HCT116 (cell line): ENCODE measurements at regions not wholly inside any gene's neighbourhood (a gene's known extent, or its start where the extent isn't known, plus 50 kb on each side); places are given as distances from the start of the nearest gene placed in this dataset.

Experiments
- ATAC-seq: fragments of 200-7000 bp; cut with Tn5 transposase; 2 replicates; pipeline ENCODE4 v1.9.1; 2020; ENCODE audit warnings: mild to moderate bottlenecking, moderate library complexity
- BruUV-seq: library from RNA; stranded (reverse); fragments of 400-500 nt; replicated peaks from 2 replicates; lab custom pipeline; 2021; lab: Mats Ljungman, UMichigan
- CTCF ChIA-PET: fragments of 300-600 bp; sonication (Branson Sonifier 250); formaldehyde crosslinking; loops from one replicate; lab custom pipeline; 2021; ENCODE audit warnings: antibody characterized with exemption; lab: Charles Lee
- POLR2A ChIA-PET: fragments of 300-600, 350-600 bp; sonication (Branson Sonifier 250); formaldehyde crosslinking; loops from one replicate; lab custom pipeline; 2021; ENCODE audit warnings: antibody characterized with exemption; lab: Charles Lee
- RAD21 ChIA-PET, 2 experiments: fragments of 300-600 bp; sonication (Branson Sonifier 250); formaldehyde crosslinking; loops; one replicate each; lab custom pipeline; 2023; ENCODE audit warnings: low total read pairs in 2 of 2; ENCODE audit not compliant: uncharacterized antibody in 2 of 2, unreplicated experiment in 2 of 2, low non-redundant PET in 1 of 2; lab: Charles Lee
- DNase-seq: peaks from one replicate; pipeline ENCODE4 v3.0.0-alpha.2; 2010; ENCODE audit warnings: low read depth, low spot score
- H2AFZ ChIP-seq: fragments of 200-600 bp; shearing (Covaris generic), sonication (generic); 2 replicates; pipeline ENCODE4 v1.6.1; 2017; ENCODE audit warnings: low read depth, mixed run types, mixed read lengths, antibody characterized with exemption, low read length; ENCODE audit not compliant: poor library complexity, severe bottlenecking
- H3K27ac ChIP-seq: 2 replicates; pipeline ENCODE4 v1.5.1; 2012; ENCODE audit warnings: low read depth, low read length
- H3K27me3 ChIP-seq: fragments of 200-600 bp; sonication (generic); 2 replicates; pipeline ENCODE4 v1.6.1; 2016; ENCODE audit warnings: mixed run types, low read length, mixed read lengths; ENCODE audit not compliant: insufficient read depth
- H3K36me3 ChIP-seq, 2 experiments: fragments of 200-500 bp in 1 of 2; fragments of 200-600 bp in 1 of 2; sonication (Bioruptor generic) in 1 of 2; sonication (generic) in 1 of 2; 2 replicates each; pipeline versions ENCODE4 v1.5.1 to v1.6.1; 2014 to 2016; ENCODE audit warnings: low read length in 2 of 2, inconsistent platforms in 1 of 2, mixed read lengths in 1 of 2, mixed run types in 1 of 2; ENCODE audit not compliant: insufficient read depth in 2 of 2, control insufficient read depth in 1 of 2
- H3K4me1 ChIP-seq, 2 experiments: fragments of 200-600 bp in 1 of 2; sonication (generic) in 1 of 2; 2 replicates each; pipeline versions ENCODE4 v1.5.1 to v1.6.1; 2012 to 2017; ENCODE audit warnings: low read length in 2 of 2, inconsistent platforms in 1 of 2, mild to moderate bottlenecking in 1 of 2, mixed read lengths in 1 of 2, mixed run types in 1 of 2, moderate library complexity in 1 of 2; ENCODE audit not compliant: insufficient read depth in 2 of 2, control insufficient read depth in 1 of 2
- H3K4me2 ChIP-seq: fragments of 200-600 bp; sonication (generic); 2 replicates; pipeline ENCODE4 v1.6.1; 2017; ENCODE audit warnings: mixed run types, low read length, mixed read lengths
- H3K4me3 ChIP-seq, 2 experiments: fragments of 200-600 bp in 1 of 2; sonication (generic) in 1 of 2; replicated peaks in 1 of 2; 2 replicates each; pipeline ENCODE4 v1.5.1; 2011 to 2016; ENCODE audit warnings: low read length in 2 of 2, control low read depth in 1 of 2, low read depth in 1 of 2, mild to moderate bottlenecking in 1 of 2, mixed read lengths in 1 of 2, mixed run types in 1 of 2
- H3K79me2 ChIP-seq: fragments of 200-600 bp; sonication (generic); 2 replicates; pipeline ENCODE4 v1.6.1; 2017; ENCODE audit warnings: mild to moderate bottlenecking, mixed run types, low read length, moderate library complexity, mixed read lengths; ENCODE audit not compliant: insufficient read depth
- H3K9ac ChIP-seq: fragments of 200-600 bp; sonication (generic); 2 replicates; pipeline ENCODE4 v1.6.1; 2016; ENCODE audit warnings: low read length, mixed read lengths
- H3K9me2 ChIP-seq: fragments of 200-600 bp; sonication (generic), shearing (Covaris generic); 2 replicates; pipeline ENCODE4 v1.6.1; 2017; ENCODE audit warnings: mixed run types, mild to moderate bottlenecking, moderate library complexity; ENCODE audit not compliant: insufficient read depth
- H3K9me3 ChIP-seq, 2 experiments: fragments of 200-500 bp in 1 of 2; fragments of 200-600 bp in 1 of 2; sonication (Bioruptor generic) in 1 of 2; sonication (generic) in 1 of 2; 2 replicates each; pipeline ENCODE4 v1.6.1; 2014 to 2017; ENCODE audit warnings: low read length in 2 of 2, mixed read lengths in 2 of 2, inconsistent platforms in 1 of 2, low read depth in 1 of 2, mild to moderate bottlenecking in 1 of 2, mixed run types in 1 of 2, moderate library complexity in 1 of 2; ENCODE audit not compliant: control insufficient read depth in 1 of 2, insufficient read depth in 1 of 2
- H4K20me1 ChIP-seq: fragments of 200-600 bp; sonication (generic), shearing (Covaris generic); 2 replicates; pipeline ENCODE4 v1.6.1; 2017; ENCODE audit warnings: mixed run types, mild to moderate bottlenecking, moderate library complexity; ENCODE audit not compliant: insufficient read depth
- CEBPB ChIP-seq: IDR thresholded peaks from 2 replicates; pipeline ENCODE4 v1.6.1; 2012; ENCODE audit warnings: low read depth
- CTCF ChIP-seq, 3 experiments: fragments of 200-600 bp in 1 of 3; sonication (generic) in 1 of 3; IDR thresholded peaks in 2 of 3; conservative IDR thresholded peaks in 1 of 3; 2 replicates each; pipeline ENCODE4 v1.5.1; 2012 to 2017; ENCODE audit warnings: low read depth in 2 of 3, low read length in 2 of 3, antibody characterized with exemption in 1 of 3, borderline replicate concordance in 1 of 3, control low read depth in 1 of 3, mild to moderate bottlenecking in 1 of 3, mixed read lengths in 1 of 3, mixed run types in 1 of 3, moderate library complexity in 1 of 3; ENCODE audit not compliant: insufficient read depth in 1 of 3
- EGR1 ChIP-seq: IDR thresholded peaks from 2 replicates; pipeline ENCODE4 v1.6.1; 2012; ENCODE audit warnings: low read depth
- ELF1 ChIP-seq: IDR thresholded peaks from 2 replicates; pipeline ENCODE4 v1.6.1; 2012; ENCODE audit warnings: low read depth, borderline replicate concordance
- EZH2 ChIP-seq: fragments of 200-600 bp; sonication (generic); IDR thresholded peaks from 2 replicates; pipeline ENCODE4 v1.6.1; 2017; ENCODE audit warnings: antibody characterized with exemption, mixed run types
- EZH2phosphoT487 ChIP-seq: fragments of 200-600 bp; IDR thresholded peaks from 2 replicates; pipeline ENCODE4 v1.6.1; 2018; ENCODE audit warnings: antibody characterized with exemption, borderline replicate concordance
- POLR2AphosphoS5 ChIP-seq: IDR thresholded peaks from 2 replicates; pipeline ENCODE4 v1.6.1; 2011; ENCODE audit warnings: mild to moderate bottlenecking, low read depth, low read length, moderate library complexity
- RAD21 ChIP-seq: IDR thresholded peaks from 2 replicates; pipeline ENCODE4 v1.6.1; 2012; ENCODE audit warnings: low read depth, mild to moderate bottlenecking
- REST ChIP-seq: IDR thresholded peaks from 2 replicates; pipeline ENCODE4 v1.6.1; 2012; ENCODE audit warnings: low read depth
- SP1 ChIP-seq: IDR thresholded peaks from 2 replicates; pipeline ENCODE4 v1.6.1; 2012; ENCODE audit warnings: low read depth
- ZBTB33 ChIP-seq: IDR thresholded peaks from 2 replicates; pipeline ENCODE4 v1.6.1; 2011; ENCODE audit warnings: mild to moderate bottlenecking, low read length, moderate library complexity; ENCODE audit not compliant: insufficient replicate concordance; ENCODE audit errors: extremely low read depth
- ZNF274 ChIP-seq: fragments of 200-500 bp; sonication (Bioruptor generic); IDR thresholded peaks from 2 replicates; pipeline ENCODE4 v1.6.1; 2014; ENCODE audit warnings: mild to moderate bottlenecking, low read depth, low read length, inconsistent platforms
- intact Hi-C: fragments of 100-400 bp; cut with micrococcal nuclease; formaldehyde crosslinking; loops from 2 replicates; pipeline ENCODE4 v1.10.0; 2022
- TF ChIP-seq, protein P1 (sequence below): IDR thresholded peaks from 2 replicates; pipeline ENCODE4 v1.6.1; 2012
- TF ChIP-seq, protein P2 (sequence below): IDR thresholded peaks from 2 replicates; pipeline ENCODE4 v1.6.1; 2012

GRCh38 chr5:111928511-111928910 is 171.5 kb upstream of the NREP start:
- no peaks in the 10 kb centered on the region for H3K9me3 ChIP-seq
- H3K4me1 ChIP-seq = no peaks in the 10 kb centered on the region
- no peaks in the 10 kb centered on the region for H4K20me1 ChIP-seq
- DNase-seq = no peak
- BruUV-seq = no TSS peak
- no peak for ATAC-seq
- intact Hi-C loops = no loop called here
- no peaks in the 10 kb centered on the region for H3K79me2 ChIP-seq
- ChIA-PET CTCF (no interaction called here), POLR2A (no interaction called here), RAD21 (no interaction called here)
- no peak overlapping the region for H2AFZ ChIP-seq
- H3K27ac ChIP-seq = no peak overlapping the region
- no peaks in the 10 kb centered on the region; the same call in 1 of the 2 replicates for H3K27me3 ChIP-seq
- no peaks in the 10 kb centered on the region for H3K9me2 ChIP-seq
- TF ChIP-seq REST = no peak
- TF ChIP-seq CTCF (IDR thresholded peaks at IDR 0.05 in 2 of 3, conservative IDR thresholded peaks at IDR 0.05 in 1 of 3; ENCODE audit: borderline replicate concordance in 1 of 3, insufficient read depth in 1 of 3, low read depth in 2 of 3, low read length in 2 of 3) = no peak
- TF ChIP-seq ELF1 = no peak
- TF ChIP-seq SP1 = no peak
- no peak for TF ChIP-seq RAD21
- TF ChIP-seq CEBPB = no peak
- TF ChIP-seq, protein P1, sequence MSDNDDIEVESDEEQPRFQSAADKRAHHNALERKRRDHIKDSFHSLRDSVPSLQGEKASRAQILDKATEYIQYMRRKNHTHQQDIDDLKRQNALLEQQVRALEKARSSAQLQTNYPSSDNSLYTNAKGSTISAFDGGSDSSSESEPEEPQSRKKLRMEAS = no peak
- no peak for TF ChIP-seq EZH2
- TF ChIP-seq EZH2phosphoT487 = no peak
- no peak for TF ChIP-seq POLR2AphosphoS5
- no peak for TF ChIP-seq EGR1
- TF ChIP-seq, protein P2, sequence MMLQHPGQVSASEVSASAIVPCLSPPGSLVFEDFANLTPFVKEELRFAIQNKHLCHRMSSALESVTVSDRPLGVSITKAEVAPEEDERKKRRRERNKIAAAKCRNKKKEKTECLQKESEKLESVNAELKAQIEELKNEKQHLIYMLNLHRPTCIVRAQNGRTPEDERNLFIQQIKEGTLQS = no peak
- TF ChIP-seq ZBTB33 = no peak
- no peak for TF ChIP-seq ZNF274
- no peak overlapping the region for H3K4me3 ChIP-seq
- H3K9ac ChIP-seq = no peak overlapping the region
- no peaks in the 10 kb centered on the region for H3K36me3 ChIP-seq
- no peak overlapping the region for H3K4me2 ChIP-seq
